ENCODE measurements at regions not wholly inside any gene's neighbourhood (a gene's known extent, or its start where the extent isn't known, plus 50 kb on each side); places are given as distances from the start of the nearest gene placed in this dataset.

- H4K20me1 ChIP-seq (ENCODE audit: insufficient read depth, low read depth, low read length), result no peaks in the 10 kb centered on the region
- no peak overlapping the region for H3K4me3 ChIP-seq (ENCODE audit: low read length)
- H3K4me1 ChIP-seq (ENCODE audit: low read length), result no peaks in the 10 kb centered on the region
- DNase-seq, result no peak
- peaks cover 19% of the 10 kb centered on the region; the same call in 1 of the 2 replicates for H3K9me3 ChIP-seq (ENCODE audit: low read length)
- no peaks in the 10 kb centered on the region for H3K36me3 ChIP-seq (ENCODE audit: insufficient read depth, low read length)
- no peak overlapping the region for H2AFZ ChIP-seq (ENCODE audit: low read length)
- no peak overlapping the region for H3K9ac ChIP-seq (ENCODE audit: low read length)
- H3K27me3 ChIP-seq (ENCODE audit: low read length), result no peaks in the 10 kb centered on the region
- no peaks in the 10 kb centered on the region for H3K9me2 ChIP-seq (replicated peaks; ENCODE audit: insufficient read depth, low read length)
- H3K4me2 ChIP-seq (ENCODE audit: low read depth, low read length, poor library complexity, severe bottlenecking), result no peak overlapping the region
- H3K27ac ChIP-seq (ENCODE audit: low read length), result no peak overlapping the region
- no peaks in the 10 kb centered on the region for H3K79me2 ChIP-seq (ENCODE audit: low read length)
Measured at GRCh38 chr7:9937944-9938631, 1035.6 kb upstream of the PHF14 start.

- H3K9me2 ChIP-seq (replicated peaks; ENCODE audit: insufficient read depth, low read length), result no peaks in the 10 kb centered on the region
- H3K27ac ChIP-seq (ENCODE audit: low read length), result no peak overlapping the region
- H3K27me3 ChIP-seq (ENCODE audit: low read length), result no peaks in the 10 kb centered on the region
- DNase-seq, result no peak
- H3K79me2 ChIP-seq (ENCODE audit: low read length), result no peaks in the 10 kb centered on the region
- H3K4me3 ChIP-seq (ENCODE audit: low read length), result no peak overlapping the region
- no peaks in the 10 kb centered on the region for H3K36me3 ChIP-seq (ENCODE audit: insufficient read depth, low read length)
- H3K4me1 ChIP-seq (ENCODE audit: low read length), result no peaks in the 10 kb centered on the region
- H3K9ac ChIP-seq (ENCODE audit: low read length), result no peak overlapping the region
- no peak overlapping the region for H2AFZ ChIP-seq (ENCODE audit: low read length)
- peaks cover 23% of the 10 kb centered on the region; the same call in 1 of the 2 replicates for H3K9me3 ChIP-seq (ENCODE audit: low read length)
- no peaks in the 10 kb centered on the region for H4K20me1 ChIP-seq (ENCODE audit: insufficient read depth, low read depth, low read length)
- H3K4me2 ChIP-seq (ENCODE audit: low read depth, low read length, poor library complexity, severe bottlenecking), result no peak overlapping the region
Measured at GRCh38 chr7:9939176-9939575, 1034.5 kb upstream of the PHF14 start.

- Histone ChIP-seq H3K79me2 (ENCODE audit: low read length) (no peaks in the 10 kb centered on the region), H3K4me2 (ENCODE audit: low read depth, low read length, poor library complexity, severe bottlenecking) (no peak overlapping the region), H3K27me3 (ENCODE audit: low read length) (no peaks in the 10 kb centered on the region), H2AFZ (ENCODE audit: low read length) (no peak overlapping the region), H3K9me3 (ENCODE audit: low read length) (peaks cover 33% of the 10 kb centered on the region), H3K4me3 (ENCODE audit: low read length) (no peak overlapping the region), H3K4me1 (ENCODE audit: low read length) (no peaks in the 10 kb centered on the region), H3K9ac (ENCODE audit: low read length) (no peak overlapping the region), H4K20me1 (ENCODE audit: insufficient read depth, low read depth, low read length) (no peaks in the 10 kb centered on the region), H3K9me2 (replicated peaks; ENCODE audit: insufficient read depth, low read length) (no peaks in the 10 kb centered on the region), H3K27ac (ENCODE audit: low read length) (no peak overlapping the region), H3K36me3 (ENCODE audit: insufficient read depth, low read length) (no peaks in the 10 kb centered on the region)
- no peak for DNase-seq
Measured at GRCh38 chr7:9945131-9945530, 1028.5 kb upstream of the PHF14 start.

DNA sequence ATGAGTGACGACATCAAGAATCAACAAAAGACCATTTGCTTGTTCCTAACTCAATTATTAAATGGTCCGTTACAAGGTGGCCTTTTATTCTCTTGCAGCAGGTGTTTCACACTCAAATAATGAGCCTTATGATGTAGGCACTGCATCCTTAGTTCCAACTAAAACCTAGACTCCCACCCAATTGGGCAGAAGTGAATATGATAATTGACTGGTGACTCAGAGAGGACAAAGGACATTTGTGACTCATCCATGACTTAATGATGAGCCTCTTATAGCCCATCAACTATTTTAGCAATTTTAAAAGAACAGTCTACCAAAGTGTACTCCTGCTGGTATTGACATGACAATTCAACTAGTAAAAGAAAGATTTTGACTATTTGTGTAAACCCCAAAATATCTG lies 1027.8 kb upstream of the PHF14 start:
- Histone ChIP-seq H2AFZ (ENCODE audit: low read length) (no peak overlapping the region), H3K4me1 (ENCODE audit: low read length) (no peaks in the 10 kb centered on the region), H4K20me1 (ENCODE audit: insufficient read depth, low read depth, low read length) (no peaks in the 10 kb centered on the region), H3K27ac (ENCODE audit: low read length) (no peak overlapping the region), H3K9me3 (ENCODE audit: low read length) (peaks cover 29% of the 10 kb centered on the region), H3K4me3 (ENCODE audit: low read length) (no peak overlapping the region), H3K9ac (ENCODE audit: low read length) (no peak overlapping the region), H3K36me3 (ENCODE audit: insufficient read depth, low read length) (no peaks in the 10 kb centered on the region), H3K79me2 (ENCODE audit: low read length) (no peaks in the 10 kb centered on the region), H3K9me2 (replicated peaks; ENCODE audit: insufficient read depth, low read length) (no peaks in the 10 kb centered on the region), H3K4me2 (ENCODE audit: low read depth, low read length, poor library complexity, severe bottlenecking) (no peak overlapping the region), H3K27me3 (ENCODE audit: low read length) (no peaks in the 10 kb centered on the region)
- DNase-seq, result no peak

- Histone ChIP-seq H3K4me1 (ENCODE audit: low read length) (no peaks in the 10 kb centered on the region), H3K4me2 (ENCODE audit: low read depth, low read length, poor library complexity, severe bottlenecking) (no peak overlapping the region)
Measured at GRCh38 chr7:9955138-9955537, 1018.5 kb upstream of the PHF14 start.

GRCh38 chr7:9958486-9958885 lies 1015.2 kb upstream of the PHF14 start:
- no peaks in the 10 kb centered on the region for H3K79me2 ChIP-seq (ENCODE audit: low read length)
- H4K20me1 ChIP-seq (ENCODE audit: insufficient read depth, low read depth, low read length), result no peaks in the 10 kb centered on the region
- no peak overlapping the region for H3K4me2 ChIP-seq (ENCODE audit: low read depth, low read length, poor library complexity, severe bottlenecking)
- peaks cover 8% of the 10 kb centered on the region; the same call in 1 of the 2 replicates for H3K9me3 ChIP-seq (ENCODE audit: low read length)
- H3K27me3 ChIP-seq (ENCODE audit: low read length), result no peaks in the 10 kb centered on the region
- H3K36me3 ChIP-seq (ENCODE audit: insufficient read depth, low read length), result no peaks in the 10 kb centered on the region
- no peak overlapping the region for H3K9ac ChIP-seq (ENCODE audit: low read length)
- no peak overlapping the region for H3K27ac ChIP-seq (ENCODE audit: low read length)
- H3K9me2 ChIP-seq (replicated peaks; ENCODE audit: insufficient read depth, low read length), result no peaks in the 10 kb centered on the region
- no peak overlapping the region for H2AFZ ChIP-seq (ENCODE audit: low read length)
- DNase-seq, result no peak
- no peak overlapping the region for H3K4me3 ChIP-seq (ENCODE audit: low read length)
- no peaks in the 10 kb centered on the region for H3K4me1 ChIP-seq (ENCODE audit: low read length)

More at GRCh38 chr7:9955138-9955537, 1018.5 kb upstream of the PHF14 start:
- H3K4me3 ChIP-seq (ENCODE audit: low read length), result no peak overlapping the region
- H3K9me2 ChIP-seq (replicated peaks; ENCODE audit: insufficient read depth, low read length), result no peaks in the 10 kb centered on the region
- DNase-seq, result no peak
- H3K9me3 ChIP-seq (ENCODE audit: low read length), result peaks cover 8% of the 10 kb centered on the region
- H3K9ac ChIP-seq (ENCODE audit: low read length), result no peak overlapping the region
- H4K20me1 ChIP-seq (ENCODE audit: insufficient read depth, low read depth, low read length), result no peaks in the 10 kb centered on the region
- H2AFZ ChIP-seq (ENCODE audit: low read length), result no peak overlapping the region
- H3K79me2 ChIP-seq (ENCODE audit: low read length), result no peaks in the 10 kb centered on the region
- no peak overlapping the region for H3K27ac ChIP-seq (ENCODE audit: low read length)
- H3K36me3 ChIP-seq (ENCODE audit: insufficient read depth, low read length), result no peaks in the 10 kb centered on the region
- no peaks in the 10 kb centered on the region for H3K27me3 ChIP-seq (ENCODE audit: low read length)

DNA sequence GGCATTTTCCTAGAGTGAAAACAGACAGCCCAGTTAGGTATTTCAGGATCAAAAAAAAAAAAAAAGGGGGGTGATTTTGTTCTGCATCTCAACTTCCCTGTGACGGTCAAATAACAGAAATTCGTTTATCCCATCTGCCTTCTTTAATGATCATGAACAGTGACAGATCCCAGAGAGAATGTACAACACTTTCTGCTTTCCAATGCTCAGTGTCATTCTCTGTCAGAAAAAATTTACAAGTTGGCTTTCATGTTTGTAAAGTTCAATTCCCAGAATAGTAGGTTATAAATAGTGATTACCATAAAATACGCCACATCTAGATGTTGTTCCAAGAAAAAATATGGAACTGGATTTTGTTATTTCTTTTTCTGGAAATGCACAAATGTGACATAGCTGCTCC lies 1013.2 kb upstream of the PHF14 start:
- Histone ChIP-seq H2AFZ (ENCODE audit: low read length) (no peak overlapping the region), H3K9me3 (ENCODE audit: low read length) (0 out of 2 replicates have a peak, but pooled peaks cover 3% of the 10 kb centered on the region), H3K9me2 (replicated peaks; ENCODE audit: insufficient read depth, low read length) (no peaks in the 10 kb centered on the region), H3K79me2 (ENCODE audit: low read length) (no peaks in the 10 kb centered on the region), H3K27me3 (ENCODE audit: low read length) (no peaks in the 10 kb centered on the region), H3K36me3 (ENCODE audit: insufficient read depth, low read length) (no peaks in the 10 kb centered on the region), H3K4me1 (ENCODE audit: low read length) (no peaks in the 10 kb centered on the region), H3K9ac (ENCODE audit: low read length) (no peak overlapping the region), H3K4me2 (ENCODE audit: low read depth, low read length, poor library complexity, severe bottlenecking) (no peak overlapping the region), H4K20me1 (ENCODE audit: insufficient read depth, low read depth, low read length) (no peaks in the 10 kb centered on the region), H3K4me3 (ENCODE audit: low read length) (no peak overlapping the region), H3K27ac (ENCODE audit: low read length) (no peak overlapping the region)
- no peak for DNase-seq

GRCh38 chr7:9961161-9961922 lies 1012.3 kb upstream of the PHF14 start:
- H3K9me2 ChIP-seq (replicated peaks; ENCODE audit: insufficient read depth, low read length), result no peaks in the 10 kb centered on the region
- H3K27me3 ChIP-seq (ENCODE audit: low read length), result no peaks in the 10 kb centered on the region
- 0 out of 2 replicates have a peak, but pooled peaks cover 3% of the 10 kb centered on the region for H3K9me3 ChIP-seq (ENCODE audit: low read length)

More at GRCh38 chr7:9961161-9961922, 1012.3 kb upstream of the PHF14 start:
- no peaks in the 10 kb centered on the region for H3K36me3 ChIP-seq (ENCODE audit: insufficient read depth, low read length)
- H3K79me2 ChIP-seq (ENCODE audit: low read length), result no peaks in the 10 kb centered on the region
- H3K4me2 ChIP-seq (ENCODE audit: low read depth, low read length, poor library complexity, severe bottlenecking), result no peak overlapping the region
- no peak overlapping the region for H3K27ac ChIP-seq (ENCODE audit: low read length)
- no peak overlapping the region for H3K4me3 ChIP-seq (ENCODE audit: low read length)
- H2AFZ ChIP-seq (ENCODE audit: low read length), result no peak overlapping the region
- H3K9ac ChIP-seq (ENCODE audit: low read length), result no peak overlapping the region
- no peak for DNase-seq
- H3K4me1 ChIP-seq (ENCODE audit: low read length), result no peaks in the 10 kb centered on the region
- H4K20me1 ChIP-seq (ENCODE audit: insufficient read depth, low read depth, low read length), result no peaks in the 10 kb centered on the region

All from Karpas-422 (cell line).